ENCODE measurements at regions not wholly inside any gene's neighbourhood (a gene's known extent, or its start where the extent isn't known, plus 50 kb on each side); places are given as distances from the start of the nearest gene placed in this dataset.

DNA sequence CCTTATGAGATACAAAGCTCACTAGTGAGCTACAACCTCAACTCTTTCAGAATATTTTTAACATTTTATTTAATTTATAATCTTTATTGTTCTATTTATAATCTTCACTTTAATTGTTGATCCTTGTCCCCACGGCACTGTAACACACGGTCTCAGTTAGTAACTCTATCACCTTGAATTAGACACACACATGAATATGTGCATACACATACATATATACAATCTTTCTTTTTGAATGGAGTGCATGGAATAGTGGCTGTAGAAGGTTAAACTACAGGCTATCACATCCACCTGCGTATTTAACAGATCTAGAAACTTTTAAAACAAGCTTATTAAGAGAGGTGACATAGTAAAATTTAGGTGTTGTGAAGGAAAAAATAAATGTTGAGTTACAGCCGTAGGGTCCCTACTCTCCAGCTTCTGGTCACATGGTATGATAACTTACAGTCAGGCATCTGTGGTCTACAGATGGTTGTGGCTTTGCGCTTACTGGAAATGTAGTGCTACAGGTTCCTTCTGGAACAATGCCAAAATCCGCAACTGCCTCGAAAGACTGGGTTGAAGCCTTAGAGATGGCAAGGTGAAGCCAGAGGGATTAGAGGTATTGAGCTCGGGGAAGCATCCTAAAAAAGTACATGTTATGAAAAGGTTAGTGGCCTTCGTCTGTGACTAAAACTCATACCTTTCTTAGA is 1324.1 kb upstream of the SLC39A10 start:
- Histone ChIP-seq H3K18ac (ENCODE audit: low read depth in 1 of 2, low read length in 2 of 2) (no peak overlapping the region), H3K23ac (ENCODE audit: low read length in 2 of 2) (no peak overlapping the region), H3K14ac (ENCODE audit: low read length in 2 of 2) (no peak overlapping the region), H2BK120ac (ENCODE audit: low read depth, low read length) (no peak overlapping the region), H4K91ac (ENCODE audit: low read length) (no peak overlapping the region), H2BK12ac (ENCODE audit: low read length in 2 of 2) (no peak overlapping the region), H3K36me3 (ENCODE audit: control insufficient read depth in 1 of 2, insufficient read depth in 2 of 2, low read depth in 1 of 2, low read length in 2 of 2) (no peaks in the 10 kb centered on the region), H3K4me2 (ENCODE audit: low read length, poor library complexity, severe bottlenecking) (no peak overlapping the region), H3K9me3 (ENCODE audit: control insufficient read depth, low read length) (no peaks in the 10 kb centered on the region), H2BK5ac (ENCODE audit: low read depth, low read length, poor library complexity, severe bottlenecking) (no peak overlapping the region), H4K8ac (ENCODE audit: low read length) (no peak overlapping the region), H3K4me1 (ENCODE audit: control insufficient read depth, insufficient read depth, low read depth, low read length) (no peaks in the 10 kb centered on the region), H3K9ac (ENCODE audit: low read length) (no peak overlapping the region), H3K4ac (ENCODE audit: low read depth in 1 of 2, low read length in 2 of 2) (no peak overlapping the region), H2AK5ac (ENCODE audit: low read length, severe bottlenecking) (no peak overlapping the region), H2BK15ac (ENCODE audit: low read depth, poor library complexity, severe bottlenecking) (no peak overlapping the region), H3K79me1 (replicated peaks; ENCODE audit: low read length, poor library complexity, severe bottlenecking) (no peaks in the 10 kb centered on the region), H3K4me3 (ENCODE audit: insufficient read depth in 1 of 2, low read depth in 1 of 2, low read length in 2 of 2) (no peak overlapping the region), H2AFZ (ENCODE audit: low read depth, low read length) (no peak overlapping the region), H3K27me3 (ENCODE audit: control insufficient read depth in 1 of 2, insufficient read depth in 1 of 2, low read length in 2 of 2) (no peaks in the 10 kb centered on the region), H3K27ac (ENCODE audit: low read length, poor library complexity, severe bottlenecking) (no peak overlapping the region)
- no peak for DNase-seq
- 80% methylated on average over 8 of the region's 9 CpGs for WGBS

DNA sequence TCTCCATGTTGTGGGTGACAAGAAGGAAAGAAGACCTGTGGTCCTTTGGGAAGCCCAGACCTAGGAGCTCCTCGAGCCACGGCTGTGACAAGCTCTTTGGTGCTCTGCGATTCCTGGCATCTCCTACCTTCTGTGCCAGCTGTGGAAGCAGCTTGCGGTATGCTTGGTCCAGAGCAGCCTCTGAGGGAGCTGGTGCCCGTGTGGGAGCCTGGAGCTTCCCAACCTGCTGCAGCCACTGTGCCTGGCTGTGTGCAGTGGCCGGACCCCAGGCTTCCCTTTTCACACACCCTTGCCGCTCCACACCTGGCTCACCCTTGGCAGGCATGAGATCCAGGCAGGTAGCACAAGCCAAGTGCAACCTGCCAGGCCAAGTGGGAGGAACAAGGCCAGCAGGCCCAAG is 1328.6 kb upstream of the SLC39A10 start:
- H2BK15ac ChIP-seq (ENCODE audit: low read depth, poor library complexity, severe bottlenecking): no peak overlapping the region
- no peaks in the 10 kb centered on the region for H3K9me3 ChIP-seq (ENCODE audit: control insufficient read depth, low read length)
- H2AFZ ChIP-seq (ENCODE audit: low read depth, low read length): no peak overlapping the region
- no peak overlapping the region for H4K8ac ChIP-seq (ENCODE audit: low read length)
- H2BK120ac ChIP-seq (ENCODE audit: low read depth, low read length): no peak overlapping the region
- H3K36me3 ChIP-seq (ENCODE audit: control insufficient read depth in 1 of 2, insufficient read depth in 2 of 2, low read depth in 1 of 2, low read length in 2 of 2): no peaks in the 10 kb centered on the region
- no peaks in the 10 kb centered on the region for H3K27me3 ChIP-seq (ENCODE audit: control insufficient read depth in 1 of 2, insufficient read depth in 1 of 2, low read length in 2 of 2)
- H3K9ac ChIP-seq (ENCODE audit: low read length): no peak overlapping the region
- no peak overlapping the region for H3K18ac ChIP-seq (ENCODE audit: low read depth in 1 of 2, low read length in 2 of 2)
- H4K91ac ChIP-seq (ENCODE audit: low read length): no peak overlapping the region
- H3K4me3 ChIP-seq (ENCODE audit: insufficient read depth in 1 of 2, low read depth in 1 of 2, low read length in 2 of 2): no peak overlapping the region
- no peak overlapping the region for H3K14ac ChIP-seq (ENCODE audit: low read length in 2 of 2)
- no peak overlapping the region for H2AK5ac ChIP-seq (ENCODE audit: low read length, severe bottlenecking)
- no peak for DNase-seq
- no peak overlapping the region for H3K4me2 ChIP-seq (ENCODE audit: low read length, poor library complexity, severe bottlenecking)
- no peak overlapping the region for H3K4ac ChIP-seq (ENCODE audit: low read depth in 1 of 2, low read length in 2 of 2)
- H3K4me1 ChIP-seq (ENCODE audit: control insufficient read depth, insufficient read depth, low read depth, low read length): no peaks in the 10 kb centered on the region
- H2BK12ac ChIP-seq (ENCODE audit: low read length in 2 of 2): no peak overlapping the region
- H2BK5ac ChIP-seq (ENCODE audit: low read depth, low read length, poor library complexity, severe bottlenecking): no peak overlapping the region
- WGBS: 85% methylated on average over 7 of the region's 7 CpGs
- H3K27ac ChIP-seq (ENCODE audit: low read length, poor library complexity, severe bottlenecking): no peak overlapping the region
- H3K23ac ChIP-seq (ENCODE audit: low read length in 2 of 2): no peak overlapping the region
- H3K79me1 ChIP-seq (replicated peaks; ENCODE audit: low read length, poor library complexity, severe bottlenecking): no peaks in the 10 kb centered on the region

DNA sequence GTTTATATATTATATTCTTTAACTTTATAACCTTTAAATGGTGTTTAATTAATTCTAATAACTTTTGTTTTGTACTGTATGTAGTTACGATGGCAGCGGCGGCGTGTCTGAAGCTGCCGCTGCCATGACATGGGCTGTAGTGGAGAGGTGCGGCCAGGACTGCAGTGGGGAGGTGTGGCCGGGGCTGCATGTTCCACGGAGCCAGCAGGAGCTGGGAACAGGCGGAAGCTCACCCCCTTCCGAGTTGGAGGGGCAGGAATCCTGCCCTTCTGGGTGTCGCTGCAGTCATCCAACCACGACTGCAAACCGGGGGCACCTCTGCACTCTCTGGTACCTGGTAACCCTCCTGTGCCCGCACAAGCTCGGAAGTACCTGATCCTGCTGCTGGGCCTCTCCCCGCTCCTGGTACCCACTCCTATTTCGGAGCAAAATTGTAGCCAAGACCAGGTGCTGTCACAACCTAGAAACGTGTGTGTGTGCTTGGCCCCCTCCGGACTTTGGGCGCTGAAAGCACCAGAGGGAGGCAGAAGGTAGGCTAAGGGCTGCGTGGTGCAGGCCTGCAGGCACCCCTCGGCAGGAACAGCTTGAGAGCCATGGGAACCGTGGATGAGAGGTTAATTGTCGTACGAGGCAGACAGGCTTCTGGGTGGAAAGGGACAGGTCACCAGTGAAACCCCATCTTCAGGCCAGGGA is 1329.7 kb upstream of the SLC39A10 start:
- no peak overlapping the region for H3K4me3 ChIP-seq (ENCODE audit: insufficient read depth in 1 of 2, low read depth in 1 of 2, low read length in 2 of 2)
- no peak overlapping the region for H3K4me2 ChIP-seq (ENCODE audit: low read length, poor library complexity, severe bottlenecking)
- no peaks in the 10 kb centered on the region for H3K36me3 ChIP-seq (ENCODE audit: control insufficient read depth in 1 of 2, insufficient read depth in 2 of 2, low read depth in 1 of 2, low read length in 2 of 2)
- H3K23ac ChIP-seq (ENCODE audit: low read length in 2 of 2): no peak overlapping the region
- H4K8ac ChIP-seq (ENCODE audit: low read length): no peak overlapping the region
- H2AK5ac ChIP-seq (ENCODE audit: low read length, severe bottlenecking): no peak overlapping the region
- no peaks in the 10 kb centered on the region for H3K9me3 ChIP-seq (ENCODE audit: control insufficient read depth, low read length)
- H2BK120ac ChIP-seq (ENCODE audit: low read depth, low read length): no peak overlapping the region
- H3K4me1 ChIP-seq (ENCODE audit: control insufficient read depth, insufficient read depth, low read depth, low read length): no peaks in the 10 kb centered on the region
- H3K14ac ChIP-seq (ENCODE audit: low read length in 2 of 2): no peak overlapping the region
- WGBS: 85% methylated on average over 25 of the region's 25 CpGs
- no peak overlapping the region for H4K91ac ChIP-seq (ENCODE audit: low read length)
- H2BK5ac ChIP-seq (ENCODE audit: low read depth, low read length, poor library complexity, severe bottlenecking): no peak overlapping the region
- no peak overlapping the region for H2BK15ac ChIP-seq (ENCODE audit: low read depth, poor library complexity, severe bottlenecking)
- H3K4ac ChIP-seq (ENCODE audit: low read depth in 1 of 2, low read length in 2 of 2): no peak overlapping the region
- no peak overlapping the region for H2AFZ ChIP-seq (ENCODE audit: low read depth, low read length)
- no peak overlapping the region for H3K18ac ChIP-seq (ENCODE audit: low read depth in 1 of 2, low read length in 2 of 2)
- DNase-seq: no peak
- no peak overlapping the region for H3K9ac ChIP-seq (ENCODE audit: low read length)
- H3K27me3 ChIP-seq (ENCODE audit: control insufficient read depth in 1 of 2, insufficient read depth in 1 of 2, low read length in 2 of 2): no peaks in the 10 kb centered on the region
- H3K79me1 ChIP-seq (replicated peaks; ENCODE audit: low read length, poor library complexity, severe bottlenecking): no peaks in the 10 kb centered on the region
- no peak overlapping the region for H2BK12ac ChIP-seq (ENCODE audit: low read length in 2 of 2)
- no peak overlapping the region for H3K27ac ChIP-seq (ENCODE audit: low read length, poor library complexity, severe bottlenecking)

DNA sequence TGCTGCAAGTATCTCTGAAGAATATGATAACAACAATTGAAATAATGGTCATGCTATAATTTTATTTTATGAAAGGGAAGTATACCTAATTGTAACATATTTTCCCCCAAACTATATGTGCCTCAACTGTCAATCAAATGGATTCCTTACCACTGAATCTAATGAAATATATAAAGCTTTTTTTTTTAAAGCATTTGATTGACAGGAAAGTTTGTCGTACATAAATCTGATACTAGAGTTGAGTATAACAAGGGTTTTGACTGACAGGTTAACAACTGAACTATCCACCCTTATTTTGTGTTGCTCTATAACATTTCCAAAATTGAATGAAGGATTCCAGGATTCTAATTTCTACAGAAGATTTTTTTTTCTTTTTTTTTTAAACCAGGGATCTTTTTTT is 1333.3 kb upstream of the SLC39A10 start:
- no CpG with 5 or more reads among the region's 1 CpG for WGBS
- H3K4me1 ChIP-seq (ENCODE audit: control insufficient read depth, insufficient read depth, low read depth, low read length): no peaks in the 10 kb centered on the region
- no peak overlapping the region for H4K8ac ChIP-seq (ENCODE audit: low read length)
- no peak overlapping the region for H2BK12ac ChIP-seq (ENCODE audit: low read length in 2 of 2)
- H3K27ac ChIP-seq (ENCODE audit: low read length, poor library complexity, severe bottlenecking): no peak overlapping the region
- peaks cover 3% of the 10 kb centered on the region for H3K9me3 ChIP-seq (ENCODE audit: control insufficient read depth, low read length)
- H3K14ac ChIP-seq (ENCODE audit: low read length in 2 of 2): no peak overlapping the region
- H2BK15ac ChIP-seq (ENCODE audit: low read depth, poor library complexity, severe bottlenecking): no peak overlapping the region
- no peak for DNase-seq
- no peak overlapping the region for H2BK120ac ChIP-seq (ENCODE audit: low read depth, low read length)
- H2AFZ ChIP-seq (ENCODE audit: low read depth, low read length): no peak overlapping the region
- no peak overlapping the region for H3K23ac ChIP-seq (ENCODE audit: low read length in 2 of 2)
- no peak overlapping the region for H2AK5ac ChIP-seq (ENCODE audit: low read length, severe bottlenecking)
- no peaks in the 10 kb centered on the region for H3K79me1 ChIP-seq (replicated peaks; ENCODE audit: low read length, poor library complexity, severe bottlenecking)
- no peaks in the 10 kb centered on the region for H3K27me3 ChIP-seq (ENCODE audit: control insufficient read depth in 1 of 2, insufficient read depth in 1 of 2, low read length in 2 of 2)
- no peak overlapping the region for H3K4me3 ChIP-seq (ENCODE audit: insufficient read depth in 1 of 2, low read depth in 1 of 2, low read length in 2 of 2)
- H3K18ac ChIP-seq (ENCODE audit: low read depth in 1 of 2, low read length in 2 of 2): no peak overlapping the region
- H3K4me2 ChIP-seq (ENCODE audit: low read length, poor library complexity, severe bottlenecking): no peak overlapping the region
- H4K91ac ChIP-seq (ENCODE audit: low read length): no peak overlapping the region
- no peak overlapping the region for H3K4ac ChIP-seq (ENCODE audit: low read depth in 1 of 2, low read length in 2 of 2)
- H3K36me3 ChIP-seq (ENCODE audit: control insufficient read depth in 1 of 2, insufficient read depth in 2 of 2, low read depth in 1 of 2, low read length in 2 of 2): no peaks in the 10 kb centered on the region
- no peak overlapping the region for H2BK5ac ChIP-seq (ENCODE audit: low read depth, low read length, poor library complexity, severe bottlenecking)
- no peak overlapping the region for H3K9ac ChIP-seq (ENCODE audit: low read length)
